Calu3 (cell line): ENCODE measurements at regions not wholly inside any gene's neighbourhood (a gene's known extent, or its start where the extent isn't known, plus 50 kb on each side); places are given as distances from the start of the nearest gene placed in this dataset.

Experiments used
- BruUV-seq: library from RNA; stranded (reverse); fragments of 400-500 nt; replicated peaks from 2 replicates; lab custom pipeline; 2021; lab: Mats Ljungman, UMichigan
- CTCF ChIA-PET: fragments of 300-600 bp; sonication (Branson Sonifier 250); formaldehyde crosslinking; loops from one replicate; lab custom pipeline; 2022; ENCODE audit warnings: antibody characterized with exemption; lab: Charles Lee
- DNase-seq: peaks from one replicate; pipeline ENCODE4 v3.0.0; 2022
- H3K27ac Mint-ChIP-seq: one replicate; pipeline ENCODE4 v1.8.0; 2022; ENCODE audit warnings: mixed read lengths; ENCODE audit not compliant: unreplicated experiment
- H3K27me3 Mint-ChIP-seq: one replicate; pipeline ENCODE4 v1.8.0; 2022; ENCODE audit warnings: mixed read lengths; ENCODE audit not compliant: unreplicated experiment
- H3K36me3 Mint-ChIP-seq: one replicate; pipeline ENCODE4 v1.8.0; 2022; ENCODE audit warnings: mild to moderate bottlenecking, moderate library complexity, mixed read lengths; ENCODE audit not compliant: insufficient read depth, unreplicated experiment
- H3K4me1 Mint-ChIP-seq: one replicate; pipeline ENCODE4 v1.8.0; 2022; ENCODE audit warnings: mild to moderate bottlenecking, low read depth, mixed read lengths; ENCODE audit not compliant: unreplicated experiment
- H3K4me3 Mint-ChIP-seq: one replicate; pipeline ENCODE4 v1.8.0; 2022; ENCODE audit warnings: mild to moderate bottlenecking, low read depth, moderate library complexity, mixed read lengths; ENCODE audit not compliant: unreplicated experiment
- H3K9me3 Mint-ChIP-seq: one replicate; pipeline ENCODE4 v1.8.0; 2022; ENCODE audit warnings: low read depth, mixed read lengths; ENCODE audit not compliant: unreplicated experiment
- intact Hi-C: fragments of 100-400 bp; cut with micrococcal nuclease; formaldehyde crosslinking; loops from one replicate; pipeline ENCODE4 v1.10.0; 2022; ENCODE audit not compliant: unreplicated experiment
- TF ChIP-seq, protein P1 (sequence below): fragments of 200-600 bp; IDR thresholded peaks from one replicate; pipeline ENCODE4 v1.8.0; 2022; ENCODE audit warnings: antibody characterized with exemption; ENCODE audit not compliant: unreplicated experiment

DNA sequence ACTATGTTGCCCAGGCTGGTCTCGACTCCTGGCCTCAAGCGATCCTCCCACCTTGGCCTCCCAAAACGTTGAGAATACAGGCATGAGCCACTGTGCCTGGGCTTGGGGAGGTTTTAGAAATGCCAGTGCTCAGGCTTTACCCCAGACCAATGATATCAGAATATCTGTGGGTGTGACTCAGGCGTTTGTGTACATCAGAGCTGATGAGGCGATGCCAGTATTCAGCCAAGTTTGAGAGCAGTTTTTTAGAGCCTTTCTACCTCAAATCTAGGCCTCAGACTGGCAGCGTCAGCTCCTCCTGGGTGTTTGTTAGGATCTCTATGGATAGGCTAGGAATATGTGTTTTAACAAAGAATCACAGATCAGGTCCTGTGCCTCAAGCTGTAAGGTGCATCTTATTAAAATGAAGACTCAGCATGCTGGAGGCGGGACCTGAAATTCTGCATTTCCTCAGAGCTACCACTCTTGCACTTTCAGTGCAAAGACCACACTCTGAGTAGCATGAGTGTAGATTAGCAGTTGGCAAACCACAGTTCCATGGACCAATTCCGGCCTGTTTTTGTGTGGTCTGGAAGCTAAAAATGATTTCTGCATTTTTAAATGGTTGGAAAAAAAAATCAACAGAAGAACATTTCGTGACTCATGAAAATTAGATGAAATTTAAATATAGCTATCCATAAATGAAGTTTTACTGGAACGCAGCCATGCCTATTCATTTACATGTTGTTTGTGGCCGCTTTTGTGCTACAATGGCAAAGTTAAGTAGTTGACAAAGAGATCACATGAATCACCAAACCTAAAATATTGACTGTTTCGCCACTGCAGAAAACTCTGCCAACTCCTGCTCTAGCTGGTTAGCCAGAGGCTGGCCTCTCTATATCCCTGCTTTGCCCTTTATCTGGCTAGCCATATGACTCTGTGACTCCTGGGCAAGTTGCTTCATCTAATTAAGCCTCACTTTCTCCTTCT, 92.2 kb downstream of the KLF4 start:
- TF ChIP-seq, protein P1, sequence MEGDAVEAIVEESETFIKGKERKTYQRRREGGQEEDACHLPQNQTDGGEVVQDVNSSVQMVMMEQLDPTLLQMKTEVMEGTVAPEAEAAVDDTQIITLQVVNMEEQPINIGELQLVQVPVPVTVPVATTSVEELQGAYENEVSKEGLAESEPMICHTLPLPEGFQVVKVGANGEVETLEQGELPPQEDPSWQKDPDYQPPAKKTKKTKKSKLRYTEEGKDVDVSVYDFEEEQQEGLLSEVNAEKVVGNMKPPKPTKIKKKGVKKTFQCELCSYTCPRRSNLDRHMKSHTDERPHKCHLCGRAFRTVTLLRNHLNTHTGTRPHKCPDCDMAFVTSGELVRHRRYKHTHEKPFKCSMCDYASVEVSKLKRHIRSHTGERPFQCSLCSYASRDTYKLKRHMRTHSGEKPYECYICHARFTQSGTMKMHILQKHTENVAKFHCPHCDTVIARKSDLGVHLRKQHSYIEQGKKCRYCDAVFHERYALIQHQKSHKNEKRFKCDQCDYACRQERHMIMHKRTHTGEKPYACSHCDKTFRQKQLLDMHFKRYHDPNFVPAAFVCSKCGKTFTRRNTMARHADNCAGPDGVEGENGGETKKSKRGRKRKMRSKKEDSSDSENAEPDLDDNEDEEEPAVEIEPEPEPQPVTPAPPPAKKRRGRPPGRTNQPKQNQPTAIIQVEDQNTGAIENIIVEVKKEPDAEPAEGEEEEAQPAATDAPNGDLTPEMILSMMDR, result no peak
- Mint-ChIP-seq H3K4me3 (no peak overlapping the region), H3K27ac (no peak overlapping the region), H3K27me3 (peaks cover 10% of the 10 kb centered on the region), H3K4me1 (no peaks in the 10 kb centered on the region), H3K9me3 (no peaks in the 10 kb centered on the region), H3K36me3 (no peaks in the 10 kb centered on the region)
- CTCF ChIA-PET, result no interaction called here
- no peak for DNase-seq
- intact Hi-C loops, result no loop called here
- no TSS peak for BruUV-seq

DNA sequence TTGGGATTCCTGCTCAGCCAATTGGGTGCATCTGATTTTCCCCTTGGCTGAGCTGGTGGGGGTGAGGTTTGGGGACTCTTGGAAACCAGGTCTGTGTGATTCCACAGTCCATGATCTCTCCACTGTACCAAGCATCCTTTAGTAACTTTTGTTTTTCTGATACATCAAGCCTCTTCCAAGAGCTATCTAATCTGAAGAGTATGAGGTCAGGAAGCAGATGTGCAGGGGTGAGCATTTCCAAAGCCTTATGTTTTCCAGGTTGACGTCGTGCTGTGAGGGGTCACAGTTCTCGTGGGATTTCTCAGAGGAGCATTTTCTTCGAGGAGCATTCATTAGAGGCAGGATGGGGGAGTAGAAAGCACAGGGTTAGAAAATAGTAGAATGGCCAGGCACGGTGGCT, 95.3 kb downstream of the KLF4 start:
- no peak overlapping the region for H3K27ac Mint-ChIP-seq
- DNase-seq, result no peak
- H3K4me3 Mint-ChIP-seq, result no peak overlapping the region
- peaks cover 13% of the 10 kb centered on the region for H3K27me3 Mint-ChIP-seq
- H3K9me3 Mint-ChIP-seq, result no peaks in the 10 kb centered on the region
- peaks cover 10% of the 10 kb centered on the region for H3K4me1 Mint-ChIP-seq
- no peaks in the 10 kb centered on the region for H3K36me3 Mint-ChIP-seq
- TF ChIP-seq, protein P1, result no peak
- no TSS peak for BruUV-seq
- CTCF ChIA-PET, result no interaction called here
- intact Hi-C loops, result no loop called here

DNA sequence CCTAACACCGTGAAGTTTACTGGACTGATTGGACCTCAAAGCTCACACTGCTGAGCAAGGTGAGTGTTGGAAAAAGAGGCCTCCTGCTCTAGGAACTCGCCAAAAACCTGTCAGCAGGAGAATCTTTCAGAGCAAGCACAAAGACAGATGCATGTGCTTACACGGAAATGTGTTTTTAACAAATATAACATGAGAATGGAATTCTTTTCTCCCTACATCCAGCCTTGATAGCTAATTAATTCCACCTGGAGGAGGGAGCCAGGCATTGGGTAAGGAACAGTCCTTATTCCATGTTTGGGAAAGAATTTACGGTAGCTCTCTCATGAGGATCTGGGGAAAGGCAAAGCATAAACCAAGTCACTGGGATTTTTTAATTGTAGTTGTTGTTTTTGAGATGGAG, 98.8 kb downstream of the KLF4 start:
- H3K4me1 Mint-ChIP-seq, result peaks cover 10% of the 10 kb centered on the region
- no peaks in the 10 kb centered on the region for H3K9me3 Mint-ChIP-seq
- peaks cover 20% of the 10 kb centered on the region for H3K27me3 Mint-ChIP-seq
- intact Hi-C loops, result no loop called here
- CTCF ChIA-PET, result no interaction called here
- H3K36me3 Mint-ChIP-seq, result no peaks in the 10 kb centered on the region
- no peak overlapping the region for H3K27ac Mint-ChIP-seq
- no peak for DNase-seq
- BruUV-seq, result no TSS peak
- no peak overlapping the region for H3K4me3 Mint-ChIP-seq
- TF ChIP-seq, protein P1, result no peak

DNA sequence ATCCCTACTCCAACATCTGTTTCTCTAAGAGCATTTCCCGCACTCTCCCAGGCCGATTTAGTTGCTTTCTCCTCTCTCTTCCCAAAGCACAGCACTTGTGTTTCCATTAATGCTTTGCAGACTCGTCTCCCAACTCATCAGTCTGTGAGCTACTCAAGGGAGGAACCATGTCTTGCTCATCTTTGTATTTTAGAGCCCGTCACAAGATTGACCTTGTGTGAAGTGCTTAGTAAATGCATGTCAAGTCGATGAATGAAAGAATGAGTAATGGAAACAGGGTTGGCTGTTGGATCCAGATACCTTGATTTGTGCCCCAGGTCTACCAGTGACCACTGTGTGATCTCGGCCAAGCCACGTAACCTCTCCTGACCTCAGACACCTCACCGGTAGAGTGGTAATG, 99.3 kb downstream of the KLF4 start:
- H3K9me3 Mint-ChIP-seq, result no peaks in the 10 kb centered on the region
- no peaks in the 10 kb centered on the region for H3K36me3 Mint-ChIP-seq
- TF ChIP-seq, protein P1, result no peak
- no TSS peak for BruUV-seq
- CTCF ChIA-PET, result no interaction called here
- no peak overlapping the region for H3K27ac Mint-ChIP-seq
- intact Hi-C loops, result no loop called here
- no peak overlapping the region for H3K4me3 Mint-ChIP-seq
- DNase-seq, result no peak
- H3K27me3 Mint-ChIP-seq, result peaks cover 21% of the 10 kb centered on the region
- peaks cover 10% of the 10 kb centered on the region for H3K4me1 Mint-ChIP-seq
